CD14-positive monocyte (primary cell): ENCODE measurements at regions not wholly inside any gene's neighbourhood (a gene's known extent, or its start where the extent isn't known, plus 50 kb on each side); places are given as distances from the start of the nearest gene placed in this dataset.

Experiments
- DNase-seq, 3 donors: peaks; one replicate each; pipeline ENCODE4 v3.0.0-alpha.2; 2011 to 2022
- H2AFZ ChIP-seq: 2 replicates; pipeline ENCODE4 v1.6.0; 2012; ENCODE audit warnings: mild to moderate bottlenecking, low read depth, low read length, inconsistent platforms; ENCODE audit not compliant: insufficient read depth, poor library complexity, severe bottlenecking
- H3K27ac ChIP-seq, 2 donors: 1 replicate in 1 of 2; 2 replicates in 1 of 2; pipeline ENCODE4 v1.5.1; 2012 to 2013; ENCODE audit warnings: low read length in 2 of 2, control low read depth in 1 of 2, inconsistent platforms in 1 of 2, low read depth in 1 of 2, mild to moderate bottlenecking in 1 of 2
- H3K27me3 ChIP-seq, 2 donors: one replicate each; pipeline versions ENCODE4 v1.6.0 to v1.6.1; 2011 to 2013; ENCODE audit warnings: low read length in 2 of 2; ENCODE audit not compliant: control insufficient read depth in 2 of 2, insufficient read depth in 2 of 2
- H3K36me3 ChIP-seq, 2 donors: replicated peaks in 1 of 2; 1 replicate in 1 of 2; 2 replicates in 1 of 2; pipeline versions ENCODE4 v1.5.1 to v1.6.1; 2012 to 2013; ENCODE audit warnings: low read length in 2 of 2, control low read depth in 1 of 2, inconsistent platforms in 1 of 2, mild to moderate bottlenecking in 1 of 2; ENCODE audit not compliant: insufficient read depth in 2 of 2, control insufficient read depth in 1 of 2
- H3K4me1 ChIP-seq, 2 donors: 1 replicate in 1 of 2; 2 replicates in 1 of 2; pipeline versions ENCODE4 v1.5.1 to v1.6.1; 2012 to 2013; ENCODE audit warnings: low read length in 2 of 2, control low read depth in 1 of 2, inconsistent platforms in 1 of 2, mild to moderate bottlenecking in 1 of 2, moderate library complexity in 1 of 2; ENCODE audit not compliant: insufficient read depth in 2 of 2, control insufficient read depth in 1 of 2
- H3K4me2 ChIP-seq: replicated peaks from 2 replicates; pipeline ENCODE3; 2012; ENCODE audit warnings: low read length, moderate library complexity, mild to moderate bottlenecking; ENCODE audit not compliant: poor library complexity, severe bottlenecking; ENCODE audit errors: extremely low read depth
- H3K4me3 ChIP-seq, 3 experiments: fragments of 200-600 bp in 1 of 3; sonication (generic) in 1 of 3; replicated peaks in 1 of 3; 1 replicate in 2 of 3; 2 replicates in 1 of 3; pipeline ENCODE4 v1.5.1; 2011 to 2013; ENCODE audit warnings: low read length in 3 of 3, mild to moderate bottlenecking in 3 of 3, control low read depth in 2 of 3, low read depth in 2 of 3, inconsistent platforms in 1 of 3, moderate library complexity in 1 of 3
- H3K79me2 ChIP-seq: 2 replicates; pipeline ENCODE4 v1.6.0; 2012; ENCODE audit warnings: mild to moderate bottlenecking, control low read depth, inconsistent platforms, low read length, moderate library complexity; ENCODE audit not compliant: insufficient read depth
- H3K9ac ChIP-seq: 2 replicates; pipeline ENCODE4 v1.6.0; 2017; ENCODE audit warnings: low read length, mild to moderate bottlenecking; ENCODE audit not compliant: insufficient read depth, poor library complexity, severe bottlenecking
- H3K9me3 ChIP-seq, 2 donors: replicated peaks in 1 of 2; 1 replicate in 1 of 2; 2 replicates in 1 of 2; pipeline versions ENCODE4 v1.5.1 to v1.6.1; 2012 to 2013; ENCODE audit warnings: low read length in 2 of 2, control low read depth in 1 of 2; ENCODE audit not compliant: control insufficient read depth in 1 of 2, insufficient read depth in 1 of 2
- H4K20me1 ChIP-seq: 2 replicates; pipeline ENCODE4 v1.6.0; 2012; ENCODE audit warnings: mild to moderate bottlenecking, low read length, control low read depth, moderate library complexity; ENCODE audit not compliant: insufficient read depth
- H3K27ac Mint-ChIP-seq, 7 donors: one replicate each; pipeline ENCODE4 v1.8.0; 2020; ENCODE audit warnings: mild to moderate bottlenecking in 7 of 7, mixed read lengths in 7 of 7, moderate library complexity in 6 of 7, inconsistent platforms in 2 of 7
- H3K27me3 Mint-ChIP-seq, 3 donors: one replicate each; pipeline ENCODE4 v1.8.0; 2021 to 2022; ENCODE audit warnings: low read depth in 3 of 3, mild to moderate bottlenecking in 3 of 3, mixed read lengths in 3 of 3, moderate library complexity in 3 of 3, inconsistent platforms in 1 of 3
- H3K36me3 Mint-ChIP-seq, 2 donors: one replicate each; pipeline ENCODE4 v1.8.0; 2020; ENCODE audit warnings: mixed read lengths in 2 of 2, inconsistent platforms in 1 of 2, mild to moderate bottlenecking in 1 of 2
- H3K4me1 Mint-ChIP-seq: one replicate; pipeline ENCODE4 v1.8.0; 2020; ENCODE audit warnings: mild to moderate bottlenecking, mixed read lengths
- H3K4me3 Mint-ChIP-seq, 2 donors: one replicate each; pipeline ENCODE4 v1.8.0; 2020; ENCODE audit warnings: mild to moderate bottlenecking in 2 of 2, mixed read lengths in 2 of 2, moderate library complexity in 1 of 2
- H3K9me3 Mint-ChIP-seq, 7 donors: one replicate each; pipeline ENCODE4 v1.8.0; 2020 to 2022; ENCODE audit warnings: mixed read lengths in 7 of 7, mild to moderate bottlenecking in 6 of 7, moderate library complexity in 6 of 7, inconsistent platforms in 2 of 7
- WGBS: methylation state at CpG from one replicate; pipeline ENCODE4 v1.1.5; 2013; ENCODE audit warnings: missing lambda C conversion rate; ENCODE audit not compliant: insufficient coverage; 5-methylcytosine and 5-hydroxymethylcytosine counted together
- intact Hi-C, 2 donors: fragments of 100-400 bp; cut with micrococcal nuclease; formaldehyde crosslinking; loops; one replicate each; pipeline versions ENCODE4 v1.15.0 to v1.15.1; 2023
- TF ChIP-seq, protein P1 (sequence below): fragments of 200-600 bp; IDR thresholded peaks from one replicate; pipeline ENCODE4 v1.8.0; 2022; ENCODE audit warnings: antibody characterized with exemption, mild to moderate bottlenecking

DNA sequence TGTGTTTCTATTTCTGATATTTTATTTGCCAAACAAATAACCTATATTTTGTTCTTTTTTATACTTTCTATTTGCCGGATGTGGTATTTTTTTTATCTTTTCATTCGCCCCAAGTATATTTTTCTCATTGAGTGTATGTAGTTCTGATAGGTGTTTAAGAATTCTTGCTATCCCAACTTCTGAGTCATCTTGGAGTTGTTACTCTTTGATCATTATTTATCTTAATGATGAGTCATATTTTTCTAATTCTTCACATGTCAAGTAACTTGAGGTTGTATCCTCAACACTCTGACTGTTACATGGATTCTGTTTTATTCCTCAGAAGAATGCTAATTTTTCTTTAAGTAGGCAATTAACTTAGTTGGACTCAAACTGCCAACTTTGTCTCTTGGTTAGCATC, 498.1 kb downstream of the TLE1 start:
- H3K4me1 Mint-ChIP-seq = no peaks in the 10 kb centered on the region
- Histone ChIP-seq H3K9ac (no peak overlapping the region), H3K36me3 (no peaks in the 10 kb centered on the region), H2AFZ (no peak overlapping the region), H3K79me2 (no peaks in the 10 kb centered on the region), H3K4me2 (no peak overlapping the region), H3K27me3 (no peaks in the 10 kb centered on the region), H3K27ac (no peak overlapping the region), H3K9me3 (no peaks in the 10 kb centered on the region), H3K4me1 (no peaks in the 10 kb centered on the region), H4K20me1 (no peaks in the 10 kb centered on the region), H3K4me3 (no peak overlapping the region)
- peaks cover 3 to 12% (median 7%) of the 10 kb centered on the region in 7 donors for H3K9me3 Mint-ChIP-seq
- intact Hi-C loops = no loop called here
- H3K4me3 Mint-ChIP-seq = no peak overlapping the region
- WGBS = no CpG with 5 or more reads among the region's 2 CpGs
- TF ChIP-seq, protein P1, sequence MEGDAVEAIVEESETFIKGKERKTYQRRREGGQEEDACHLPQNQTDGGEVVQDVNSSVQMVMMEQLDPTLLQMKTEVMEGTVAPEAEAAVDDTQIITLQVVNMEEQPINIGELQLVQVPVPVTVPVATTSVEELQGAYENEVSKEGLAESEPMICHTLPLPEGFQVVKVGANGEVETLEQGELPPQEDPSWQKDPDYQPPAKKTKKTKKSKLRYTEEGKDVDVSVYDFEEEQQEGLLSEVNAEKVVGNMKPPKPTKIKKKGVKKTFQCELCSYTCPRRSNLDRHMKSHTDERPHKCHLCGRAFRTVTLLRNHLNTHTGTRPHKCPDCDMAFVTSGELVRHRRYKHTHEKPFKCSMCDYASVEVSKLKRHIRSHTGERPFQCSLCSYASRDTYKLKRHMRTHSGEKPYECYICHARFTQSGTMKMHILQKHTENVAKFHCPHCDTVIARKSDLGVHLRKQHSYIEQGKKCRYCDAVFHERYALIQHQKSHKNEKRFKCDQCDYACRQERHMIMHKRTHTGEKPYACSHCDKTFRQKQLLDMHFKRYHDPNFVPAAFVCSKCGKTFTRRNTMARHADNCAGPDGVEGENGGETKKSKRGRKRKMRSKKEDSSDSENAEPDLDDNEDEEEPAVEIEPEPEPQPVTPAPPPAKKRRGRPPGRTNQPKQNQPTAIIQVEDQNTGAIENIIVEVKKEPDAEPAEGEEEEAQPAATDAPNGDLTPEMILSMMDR = no peak
- no peak overlapping the region for H3K27ac Mint-ChIP-seq
- no peak for DNase-seq
- H3K27me3 Mint-ChIP-seq = no peaks in the 10 kb centered on the region
- no peaks in the 10 kb centered on the region for H3K36me3 Mint-ChIP-seq

DNA sequence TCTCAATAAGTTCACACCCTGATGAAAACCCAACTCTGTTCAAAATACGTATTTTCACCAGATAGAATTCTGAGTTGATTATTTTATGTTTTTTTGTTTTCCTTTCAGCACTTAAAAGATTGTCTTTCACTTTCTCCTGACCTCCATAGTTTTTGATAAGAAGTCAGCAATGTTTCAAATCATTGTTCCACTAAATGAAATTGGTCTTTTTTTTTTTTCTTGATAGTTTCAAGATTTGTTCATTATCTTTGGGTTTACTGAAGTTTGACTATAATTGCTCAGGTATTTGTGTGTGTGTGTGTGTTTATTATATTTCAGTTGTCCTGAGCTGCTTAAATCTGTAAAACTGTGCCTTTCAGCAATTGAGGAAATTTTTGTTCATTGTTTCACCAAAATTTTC, 498.7 kb downstream of the TLE1 start:
- Histone ChIP-seq H3K27me3 (no peaks in the 10 kb centered on the region), H3K9ac (no peak overlapping the region), H3K9me3 (no peaks in the 10 kb centered on the region), H3K4me3 (no peak overlapping the region), H3K79me2 (no peaks in the 10 kb centered on the region), H3K4me2 (no peak overlapping the region), H3K4me1 (no peaks in the 10 kb centered on the region), H4K20me1 (no peaks in the 10 kb centered on the region), H3K27ac (no peak overlapping the region), H3K36me3 (no peaks in the 10 kb centered on the region), H2AFZ (no peak overlapping the region)
- no peak for DNase-seq
- TF ChIP-seq, protein P1 = no peak
- Mint-ChIP-seq H3K27ac (no peak overlapping the region), H3K4me3 (no peak overlapping the region), H3K27me3 (no peaks in the 10 kb centered on the region), H3K9me3 (peaks cover 3 to 12% (median 7%) of the 10 kb centered on the region in 7 donors), H3K36me3 (no peaks in the 10 kb centered on the region), H3K4me1 (no peaks in the 10 kb centered on the region)
- WGBS = no CpG with 5 or more reads among the region's 1 CpG
- intact Hi-C loops = no loop called here
